ENCODE measurements at regions not wholly inside any gene's neighbourhood (a gene's known extent, or its start where the extent isn't known, plus 50 kb on each side); places are given as distances from the start of the nearest gene placed in this dataset.

DNA sequence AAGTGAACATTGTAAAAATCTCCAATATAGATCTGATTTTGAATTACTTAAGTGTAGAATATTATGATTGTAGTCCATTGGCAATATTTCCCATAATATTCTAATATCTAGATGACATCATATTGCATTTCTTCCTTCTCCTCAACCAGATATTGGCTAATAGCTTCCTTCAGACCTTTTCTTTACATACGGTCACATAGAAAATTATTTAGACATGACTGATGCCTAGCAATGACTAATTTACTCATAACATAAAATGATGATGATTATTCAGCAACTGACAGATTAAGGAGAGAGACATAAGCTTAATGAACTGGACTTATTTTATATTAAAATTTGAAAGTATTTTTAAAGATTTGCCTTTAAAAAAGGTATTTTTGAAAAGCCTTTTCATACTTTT lies 1287.6 kb downstream of the STIM2 start:
- DNase-seq (ENCODE audit: extremely low spot score) = no peak
- CTCF ChIA-PET = no interaction called here
- POLR2A ChIA-PET = no interaction called here
- TF ChIP-seq ZNF384 (IDR thresholded peaks at IDR 0.05) = no peak
- no peak for TF ChIP-seq SUZ12 (IDR thresholded peaks at IDR 0.05)
- no peak for TF ChIP-seq L3MBTL2 (conservative IDR thresholded peaks at IDR 0.05)
- TF ChIP-seq, protein P1, sequence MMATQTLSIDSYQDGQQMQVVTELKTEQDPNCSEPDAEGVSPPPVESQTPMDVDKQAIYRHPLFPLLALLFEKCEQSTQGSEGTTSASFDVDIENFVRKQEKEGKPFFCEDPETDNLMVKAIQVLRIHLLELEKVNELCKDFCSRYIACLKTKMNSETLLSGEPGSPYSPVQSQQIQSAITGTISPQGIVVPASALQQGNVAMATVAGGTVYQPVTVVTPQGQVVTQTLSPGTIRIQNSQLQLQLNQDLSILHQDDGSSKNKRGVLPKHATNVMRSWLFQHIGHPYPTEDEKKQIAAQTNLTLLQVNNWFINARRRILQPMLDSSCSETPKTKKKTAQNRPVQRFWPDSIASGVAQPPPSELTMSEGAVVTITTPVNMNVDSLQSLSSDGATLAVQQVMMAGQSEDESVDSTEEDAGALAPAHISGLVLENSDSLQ (IDR thresholded peaks at IDR 0.05) = no peak
- TF ChIP-seq FOXA1 (IDR thresholded peaks at IDR 0.05) = no peak
- no peak for TF ChIP-seq LEF1 (IDR thresholded peaks at IDR 0.05; ENCODE audit: borderline replicate concordance)
- no peak for TF ChIP-seq FOXM1 (IDR thresholded peaks at IDR 0.05; ENCODE audit: borderline replicate concordance)
- no peak for TF ChIP-seq CTBP1 (IDR thresholded peaks at IDR 0.05; ENCODE audit: borderline replicate concordance)
- no peak for TF ChIP-seq HDGF (IDR thresholded peaks at IDR 0.05; ENCODE audit: borderline replicate concordance)
- TF ChIP-seq NFRKB (IDR thresholded peaks at IDR 0.05) = no peak

DNA sequence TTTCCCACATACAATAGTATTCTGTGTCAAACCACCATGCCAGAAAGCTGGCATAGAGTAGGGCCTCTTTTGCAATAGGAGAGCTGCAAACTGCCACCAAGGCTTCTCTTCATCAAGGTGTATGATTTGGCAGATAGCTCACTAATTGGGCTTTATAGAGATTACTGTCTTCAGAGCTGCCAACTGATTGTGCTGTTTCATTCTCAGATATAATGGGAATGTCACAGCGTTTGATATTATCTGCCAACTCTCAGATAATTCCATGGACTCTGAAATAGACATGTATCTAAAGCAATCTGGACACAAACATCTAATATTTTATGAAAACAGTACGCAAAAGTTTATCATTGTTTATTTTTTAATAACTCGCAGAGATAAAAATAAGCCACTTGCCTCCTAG lies 1289.1 kb downstream of the STIM2 start:
- DNase-seq (ENCODE audit: extremely low spot score) = no peak
- POLR2A ChIA-PET = no interaction called here
- TF ChIP-seq ELF4 (IDR thresholded peaks at IDR 0.05) = no peak
- no peak for TF ChIP-seq CTBP1 (IDR thresholded peaks at IDR 0.05; ENCODE audit: borderline replicate concordance)
- TF ChIP-seq ARNT (IDR thresholded peaks at IDR 0.05) = no peak
- no peak for TF ChIP-seq FOXA1 (IDR thresholded peaks at IDR 0.05)
- TF ChIP-seq HDGF (IDR thresholded peaks at IDR 0.05; ENCODE audit: borderline replicate concordance) = no peak
- TF ChIP-seq ZNF384 (IDR thresholded peaks at IDR 0.05) = no peak
- TF ChIP-seq L3MBTL2 (conservative IDR thresholded peaks at IDR 0.05) = no peak
- TF ChIP-seq LEF1 (IDR thresholded peaks at IDR 0.05; ENCODE audit: borderline replicate concordance) = no peak
- CTCF ChIA-PET = no interaction called here

DNA sequence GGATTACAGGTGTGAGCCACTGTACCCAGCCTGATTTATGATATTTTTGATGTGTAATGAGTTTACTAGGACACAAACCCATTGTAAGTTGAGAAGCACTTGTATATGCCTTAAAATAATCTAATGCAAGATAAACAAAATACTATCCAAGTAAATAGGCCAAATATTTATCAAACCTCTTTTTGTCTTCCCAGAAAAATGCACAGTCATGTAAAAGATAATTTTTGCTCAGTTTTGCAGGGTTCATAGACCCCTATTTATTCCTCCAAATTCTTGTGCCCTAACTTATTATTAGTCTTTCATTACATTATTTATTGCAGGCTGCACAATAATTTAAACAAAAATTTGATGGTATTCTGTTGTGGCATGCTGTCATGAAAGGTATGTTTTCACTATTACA lies 1290.7 kb downstream of the STIM2 start:
- ChIA-PET POLR2A (no interaction called here), CTCF (no interaction called here)
- no peak for DNase-seq (ENCODE audit: extremely low spot score)
- TF ChIP-seq FOXA1 (IDR thresholded peaks at IDR 0.05) (no peak), CTBP1 (IDR thresholded peaks at IDR 0.05; ENCODE audit: borderline replicate concordance) (no peak), ARNT (IDR thresholded peaks at IDR 0.05) (no peak), FOXK2 (IDR thresholded peaks at IDR 0.05) (no peak), L3MBTL2 (conservative IDR thresholded peaks at IDR 0.05) (no peak), ELF4 (IDR thresholded peaks at IDR 0.05) (no peak), LEF1 (IDR thresholded peaks at IDR 0.05; ENCODE audit: borderline replicate concordance) (no peak)

DNA sequence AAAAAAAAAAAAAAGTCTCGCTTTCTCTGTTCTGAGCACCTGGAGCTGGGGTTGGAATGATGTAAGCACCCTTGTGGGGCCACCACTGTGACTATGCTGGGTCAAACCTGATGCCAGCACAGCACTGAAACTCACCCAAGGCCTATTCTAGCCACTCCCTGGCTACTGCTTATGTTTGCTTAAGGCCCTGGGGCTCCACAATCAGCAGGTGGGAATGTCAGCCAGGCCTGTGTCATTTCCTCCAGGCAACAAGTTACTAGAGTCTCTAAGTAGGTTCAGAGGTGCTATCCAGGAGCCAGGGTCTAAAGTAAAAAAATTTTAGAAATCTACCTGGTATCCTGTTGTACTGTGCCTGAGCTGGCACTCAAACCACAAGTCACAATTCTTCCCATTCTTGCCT lies 1306.8 kb downstream of the STIM2 start:
- ChIA-PET CTCF (no interaction called here), POLR2A (no interaction called here)

DNA sequence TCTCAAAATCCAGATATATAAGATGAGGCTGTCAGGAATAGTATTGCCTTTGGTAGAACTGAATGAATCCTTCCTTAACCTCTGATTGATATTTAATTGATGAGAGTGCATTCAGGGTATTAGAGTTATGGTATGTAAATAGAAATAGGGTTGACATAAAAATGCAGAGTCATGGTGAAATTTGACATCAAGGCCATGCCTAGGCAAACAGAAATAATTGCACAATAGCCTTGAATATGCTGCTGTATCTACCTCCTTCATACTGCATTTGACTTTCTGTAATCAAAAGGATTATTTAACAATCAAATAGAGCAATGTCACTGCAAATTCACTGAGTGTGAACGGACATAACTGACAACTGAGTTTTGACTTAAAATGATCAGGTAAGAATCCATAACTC lies 1316.3 kb downstream of the STIM2 start:
- no peak for TF ChIP-seq ELF4 (IDR thresholded peaks at IDR 0.05)
- no peak for TF ChIP-seq L3MBTL2 (conservative IDR thresholded peaks at IDR 0.05)
- TF ChIP-seq TARDBP (IDR thresholded peaks at IDR 0.05) = no peak
- TF ChIP-seq SP1 (IDR thresholded peaks at IDR 0.05) = no peak
- TF ChIP-seq SUZ12 (IDR thresholded peaks at IDR 0.05) = no peak
- TF ChIP-seq FOXA1 (IDR thresholded peaks at IDR 0.05) = no peak
- TF ChIP-seq ARNT (IDR thresholded peaks at IDR 0.05) = no peak
- no peak for TF ChIP-seq HDGF (IDR thresholded peaks at IDR 0.05; ENCODE audit: borderline replicate concordance)
- no peak for TF ChIP-seq CTBP1 (IDR thresholded peaks at IDR 0.05; ENCODE audit: borderline replicate concordance)
- no peak for TF ChIP-seq BHLHE40 (IDR thresholded peaks at IDR 0.05; ENCODE audit: borderline replicate concordance)
- no peak for TF ChIP-seq LEF1 (IDR thresholded peaks at IDR 0.05; ENCODE audit: borderline replicate concordance)
- no peak for TF ChIP-seq NFRKB (IDR thresholded peaks at IDR 0.05)
- DNase-seq (ENCODE audit: extremely low spot score) = no peak
- ChIA-PET CTCF (no interaction called here), POLR2A (no interaction called here)

More for the DNA sequence above, 1306.8 kb downstream of the STIM2 start:
- no peak for DNase-seq (ENCODE audit: extremely low spot score)
- TF ChIP-seq LEF1 (IDR thresholded peaks at IDR 0.05; ENCODE audit: borderline replicate concordance) (no peak), L3MBTL2 (conservative IDR thresholded peaks at IDR 0.05) (no peak), ARNT (IDR thresholded peaks at IDR 0.05) (no peak), FOXA1 (IDR thresholded peaks at IDR 0.05) (no peak), FOXM1 (IDR thresholded peaks at IDR 0.05; ENCODE audit: borderline replicate concordance) (no peak)

DNA sequence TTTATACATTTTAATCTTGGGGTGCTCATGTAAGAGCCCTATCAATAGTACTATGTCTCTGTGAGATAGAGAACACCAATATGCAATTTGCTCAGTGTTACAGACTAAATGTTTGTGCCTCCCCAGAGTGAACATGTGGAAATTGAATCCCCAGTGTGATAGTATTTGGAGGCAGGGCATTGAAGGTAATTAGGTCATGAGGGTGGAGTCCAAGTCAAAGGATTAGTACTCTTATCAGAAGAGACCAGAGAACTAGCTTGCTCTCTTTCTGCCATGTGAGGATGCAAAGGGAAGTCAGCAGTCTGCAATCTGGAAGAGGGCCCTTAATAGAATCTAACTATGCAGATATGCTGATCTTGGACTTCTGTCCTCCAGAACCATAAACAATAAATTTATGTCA lies 1317.0 kb downstream of the STIM2 start:
- ChIA-PET CTCF (no interaction called here), POLR2A (no interaction called here)
- DNase-seq (ENCODE audit: extremely low spot score) = no peak
- TF ChIP-seq BHLHE40 (IDR thresholded peaks at IDR 0.05; ENCODE audit: borderline replicate concordance) = no peak
- TF ChIP-seq, protein P1 (IDR thresholded peaks at IDR 0.05) = no peak
- TF ChIP-seq SP1 (IDR thresholded peaks at IDR 0.05) = no peak
- no peak for TF ChIP-seq FOXM1 (IDR thresholded peaks at IDR 0.05; ENCODE audit: borderline replicate concordance)
- no peak for TF ChIP-seq CTBP1 (IDR thresholded peaks at IDR 0.05; ENCODE audit: borderline replicate concordance)
- TF ChIP-seq ELF4 (IDR thresholded peaks at IDR 0.05) = no peak
- TF ChIP-seq FOXA1 (IDR thresholded peaks at IDR 0.05) = no peak
- no peak for TF ChIP-seq LEF1 (IDR thresholded peaks at IDR 0.05; ENCODE audit: borderline replicate concordance)
- no peak for TF ChIP-seq NFRKB (IDR thresholded peaks at IDR 0.05)
- TF ChIP-seq L3MBTL2 (conservative IDR thresholded peaks at IDR 0.05) = no peak
- no peak for TF ChIP-seq FOXK2 (IDR thresholded peaks at IDR 0.05)
- no peak for TF ChIP-seq ARNT (IDR thresholded peaks at IDR 0.05)
- no peak for TF ChIP-seq HDGF (IDR thresholded peaks at IDR 0.05; ENCODE audit: borderline replicate concordance)
- no peak for TF ChIP-seq TARDBP (IDR thresholded peaks at IDR 0.05)

DNA sequence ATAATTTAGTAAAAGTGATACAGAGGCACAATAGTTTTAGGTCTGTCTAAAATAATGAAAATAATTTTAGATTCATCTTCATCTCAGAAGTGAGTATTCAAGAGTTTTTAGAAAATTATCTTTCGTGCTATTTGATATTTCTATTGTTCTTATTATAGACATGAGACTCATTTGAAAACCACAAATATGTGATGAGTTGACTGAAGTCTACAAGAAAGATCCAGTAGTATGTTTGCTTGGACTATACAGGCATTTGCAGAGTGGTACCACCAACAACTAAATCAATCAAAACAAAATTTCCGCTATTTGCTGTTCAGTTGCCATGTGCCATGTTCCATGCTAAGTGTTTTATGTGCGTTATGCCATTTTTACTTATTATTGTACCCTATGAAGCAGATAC lies 1318.5 kb downstream of the STIM2 start:
- CTCF ChIA-PET = no interaction called here
- no peak for DNase-seq (ENCODE audit: extremely low spot score)
- TF ChIP-seq, protein P1 (IDR thresholded peaks at IDR 0.05) = no peak
- TF ChIP-seq FOXM1 (IDR thresholded peaks at IDR 0.05; ENCODE audit: borderline replicate concordance) (no peak), L3MBTL2 (conservative IDR thresholded peaks at IDR 0.05) (no peak), SUZ12 (IDR thresholded peaks at IDR 0.05) (no peak), CTBP1 (IDR thresholded peaks at IDR 0.05; ENCODE audit: borderline replicate concordance) (no peak), ARNT (IDR thresholded peaks at IDR 0.05) (no peak), NFRKB (IDR thresholded peaks at IDR 0.05) (no peak), BHLHE40 (IDR thresholded peaks at IDR 0.05; ENCODE audit: borderline replicate concordance) (no peak), HDGF (IDR thresholded peaks at IDR 0.05; ENCODE audit: borderline replicate concordance) (no peak), ELF4 (IDR thresholded peaks at IDR 0.05) (no peak)
- POLR2A ChIA-PET = no interaction called here

Measured in HEK293T (cell line).